ENCODE measurements at regions not wholly inside any gene's neighbourhood (a gene's known extent, or its start where the extent isn't known, plus 50 kb on each side); places are given as distances from the start of the nearest gene placed in this dataset.

DNA sequence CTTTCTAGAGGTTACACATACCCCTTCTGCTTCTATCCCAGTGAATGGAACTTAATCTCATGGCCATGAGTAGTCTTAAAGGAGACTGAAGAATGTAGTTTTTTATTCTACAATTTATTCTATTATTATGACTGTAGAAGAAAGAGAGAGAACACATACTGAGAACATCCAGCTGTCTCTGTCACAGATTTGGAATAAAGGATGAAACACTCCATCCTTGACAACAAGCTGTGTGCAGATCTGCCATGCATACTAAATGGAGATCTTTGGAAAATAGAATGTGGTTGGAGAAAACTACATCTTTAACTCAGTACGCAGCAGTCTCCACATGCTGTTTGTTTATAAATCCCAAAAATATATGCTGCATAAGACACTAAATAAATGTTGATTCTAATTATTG, 54.1 kb upstream of the NUDT7 start:
- no peak for ATAC-seq

GRCh38 chr16:77669057-77669456, 53.3 kb upstream of the NUDT7 start:
- ATAC-seq = no peak
